Fibroblast of upper back skin (primary cell): ENCODE measurements at regions not wholly inside any gene's neighbourhood (a gene's known extent, or its start where the extent isn't known, plus 50 kb on each side); places are given as distances from the start of the nearest gene placed in this dataset.
A peak's percentile ranks its signal among the peaks of the same experiment; 100 is the strongest.
"Not testable (repeated sequence)": the region's sequence is repeated elsewhere in the genome, so short reads cannot be mapped to it uniquely, and the experiment has no call there.

ENCODE experiments used
- DNase-seq: peaks from one replicate; pipeline ENCODE4 v3.0.0-alpha.2; 2013

DNA sequence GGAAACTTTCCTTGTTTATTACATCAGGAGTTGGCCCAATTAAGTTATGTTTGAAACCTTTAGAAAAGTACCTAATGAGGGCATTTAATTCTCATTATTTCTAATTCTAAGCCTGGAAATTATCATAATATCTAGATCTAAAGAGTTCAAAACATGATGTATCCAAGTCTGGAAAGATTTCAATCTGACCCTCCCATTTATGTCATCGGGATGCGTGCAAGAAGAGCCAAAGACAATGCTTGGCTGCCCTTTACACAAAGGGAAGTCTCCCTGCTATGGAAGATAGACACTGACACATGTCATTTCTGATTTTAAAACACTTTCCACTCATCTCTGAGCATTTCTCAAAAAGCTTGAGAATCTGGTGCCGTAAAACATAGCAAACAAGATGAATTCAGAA is 222.4 kb downstream of the ANTXR2 start:
- no peak for DNase-seq

DNA sequence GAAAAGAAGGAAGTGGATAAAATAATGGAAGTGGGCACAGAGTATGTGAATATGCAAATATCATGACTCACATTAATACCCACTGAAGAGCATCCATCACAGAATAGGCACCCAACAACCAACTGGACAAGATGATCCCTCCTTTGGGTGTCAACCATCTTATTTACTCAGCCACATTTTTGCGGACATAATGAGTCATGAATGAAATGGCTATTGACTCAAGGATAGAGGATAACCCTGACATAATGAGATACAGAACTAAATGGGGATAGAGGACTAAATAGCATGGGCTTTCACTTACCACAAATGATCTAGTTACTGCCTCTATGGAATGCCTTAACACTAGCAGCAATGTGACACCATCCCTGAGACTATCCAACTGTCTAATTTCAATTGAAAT is 224.7 kb downstream of the ANTXR2 start:
- no peak for DNase-seq

DNA sequence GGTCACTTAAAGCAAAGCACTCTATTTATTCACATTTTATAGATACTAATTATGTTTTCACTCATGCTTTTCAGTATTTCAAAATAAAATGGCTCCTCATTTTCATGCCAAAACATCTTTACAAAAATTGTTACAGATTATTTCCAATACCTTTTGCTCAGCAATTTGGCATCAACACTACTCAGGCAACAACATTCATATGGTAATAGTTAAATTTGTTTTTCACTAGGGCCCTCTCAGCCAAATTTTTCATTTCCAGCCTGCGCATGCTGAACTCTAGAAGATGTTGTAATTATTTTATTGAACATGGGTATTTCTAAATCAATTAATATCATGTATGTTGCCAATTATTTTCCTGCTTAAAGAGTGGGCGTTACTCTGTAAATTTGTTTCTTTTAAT is 225.6 kb downstream of the ANTXR2 start:
- DNase-seq = no peak

DNA sequence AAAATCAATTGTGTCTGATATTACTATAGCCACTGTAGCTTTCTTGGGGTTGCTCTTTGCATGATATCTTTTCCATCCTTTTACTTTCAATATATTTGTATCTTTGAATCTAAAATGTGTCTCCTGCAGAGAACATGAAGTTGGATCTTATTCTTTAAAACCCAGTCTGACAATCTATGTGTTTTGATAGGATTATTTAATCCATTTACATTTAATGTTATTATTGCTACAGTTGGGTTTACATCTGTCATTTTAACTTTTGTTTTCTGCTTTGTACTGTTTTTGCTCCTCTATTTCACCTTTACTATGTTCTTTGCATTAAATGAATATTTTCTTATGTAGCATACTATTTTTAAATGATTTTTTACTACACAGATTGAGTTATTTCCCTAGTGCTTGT is 230.9 kb downstream of the ANTXR2 start:
- no peak for DNase-seq

DNA sequence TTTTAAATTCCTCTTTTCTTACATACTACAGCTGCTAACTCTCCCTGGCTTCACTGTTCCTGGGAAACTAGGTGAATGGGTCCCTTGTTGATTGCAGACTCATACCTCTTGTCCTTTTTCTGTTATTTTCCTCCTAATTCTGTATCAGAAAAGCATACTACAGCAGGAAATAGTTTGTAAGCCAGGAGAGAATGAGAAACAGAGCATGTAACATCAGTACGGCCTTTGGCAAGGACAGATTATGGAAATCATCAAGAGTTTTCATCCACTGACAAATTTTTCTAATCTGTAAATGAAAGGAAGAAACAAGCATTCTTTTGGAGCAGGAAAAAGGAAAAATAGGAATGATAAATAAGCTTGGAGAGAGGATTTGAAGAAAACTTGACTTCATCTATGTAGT is 239.2 kb downstream of the ANTXR2 start:
- no peak for DNase-seq

DNA sequence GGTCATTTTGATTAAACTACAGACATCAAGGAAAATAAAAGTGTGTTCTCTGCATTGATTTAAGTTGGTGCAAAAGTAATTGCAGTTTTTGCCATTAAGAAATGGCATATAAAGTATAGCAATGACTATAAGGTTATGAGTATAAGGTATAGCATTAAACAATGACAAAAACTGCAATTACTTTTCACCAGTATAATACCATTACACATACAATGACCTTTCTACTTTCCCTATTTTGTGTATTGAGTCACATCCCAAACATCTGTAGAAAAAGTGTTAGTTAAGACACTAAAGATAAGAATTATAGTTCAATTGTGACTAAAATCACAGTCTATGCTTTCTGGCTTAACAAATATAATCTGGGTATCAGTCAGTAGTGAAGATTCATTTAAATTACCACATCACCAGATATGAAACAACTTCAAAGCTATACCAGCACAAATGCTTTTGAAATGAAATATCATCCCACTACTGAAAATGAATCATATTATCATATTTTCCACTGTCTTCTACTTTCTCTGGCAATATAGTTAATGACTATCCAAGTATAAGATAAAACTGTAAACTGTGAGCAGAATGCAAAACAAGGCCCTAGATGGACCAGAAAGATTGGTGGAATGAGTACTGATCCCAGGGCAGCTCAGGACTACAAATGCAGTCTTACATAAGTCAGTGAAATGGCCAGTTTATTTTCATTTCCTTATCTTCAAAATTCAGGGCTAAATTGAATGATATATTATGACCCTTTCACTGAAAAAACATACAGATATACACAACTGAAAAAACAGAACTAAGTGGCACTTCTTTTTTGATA is 241.1 kb downstream of the ANTXR2 start:
- DNase-seq = no peak

DNA sequence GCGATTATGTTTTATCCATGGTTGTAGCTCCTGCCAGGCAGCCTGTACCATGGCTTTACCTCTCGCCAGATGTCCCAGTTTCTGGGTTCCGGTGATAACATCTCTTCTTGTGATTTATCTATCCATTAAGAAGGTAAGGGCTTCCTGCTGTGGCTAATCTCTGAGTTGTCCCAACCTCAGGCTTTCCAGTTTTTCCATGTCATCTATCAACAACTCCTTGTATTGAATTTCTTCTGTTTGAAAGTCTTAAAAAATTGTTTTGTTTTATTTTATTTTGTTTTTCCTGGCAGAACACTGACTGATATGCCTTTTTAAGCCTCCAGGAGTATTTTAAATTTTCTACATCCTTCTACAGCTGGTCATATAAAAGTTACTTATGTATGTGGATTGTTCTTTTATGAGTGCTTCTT is 241.9 kb downstream of the ANTXR2 start:
- DNase-seq = no peak

DNA sequence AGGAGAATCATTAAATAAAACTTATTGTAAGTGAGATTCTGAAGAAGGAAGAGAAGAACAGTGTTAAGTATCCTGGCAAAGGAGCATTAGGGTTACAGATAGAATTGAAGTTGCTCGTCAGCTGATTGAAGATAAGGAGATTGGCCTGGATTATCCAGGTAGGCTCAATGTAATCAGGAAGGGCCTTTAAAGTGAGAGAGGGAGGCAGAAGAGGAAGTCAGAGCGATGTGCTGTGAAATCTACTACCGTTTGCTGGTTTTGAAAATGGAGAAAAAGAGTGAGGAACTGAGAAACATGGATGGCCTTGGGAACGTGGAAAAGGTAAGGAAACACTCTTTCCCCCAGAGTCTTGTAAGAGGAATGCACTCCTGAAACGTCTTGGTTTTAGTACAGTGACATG is 245.7 kb downstream of the ANTXR2 start:
- no peak for DNase-seq

DNA sequence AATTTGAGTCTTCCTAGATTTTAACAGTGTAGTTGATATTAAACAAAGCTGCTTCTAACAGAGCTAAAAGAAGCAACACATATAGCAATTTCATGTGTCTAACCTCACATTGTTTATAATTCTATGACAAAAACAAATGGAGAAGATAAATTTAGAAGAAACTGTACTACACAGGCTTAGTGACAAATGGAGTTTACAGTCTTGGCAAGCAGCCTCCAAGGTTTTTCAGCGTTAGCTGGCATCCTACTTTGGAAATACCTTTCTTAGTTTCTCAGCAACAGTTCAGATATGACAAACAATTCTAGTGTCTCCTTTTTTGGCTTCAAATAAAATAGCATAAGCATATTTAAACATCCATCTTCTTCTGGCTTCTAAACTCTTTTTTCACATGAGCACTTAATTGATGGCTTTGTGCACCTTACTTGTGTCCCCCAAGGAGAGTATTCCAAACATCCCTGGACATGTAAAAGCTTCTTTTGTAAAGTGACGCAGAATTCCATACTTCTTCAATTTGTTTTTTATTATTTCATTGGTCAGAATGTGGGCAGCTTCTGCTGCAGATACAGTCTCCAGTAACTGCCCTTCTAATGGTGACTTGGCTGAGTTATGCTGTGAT is 249.8 kb downstream of the ANTXR2 start:
- DNase-seq = peak; percentile 47

DNA sequence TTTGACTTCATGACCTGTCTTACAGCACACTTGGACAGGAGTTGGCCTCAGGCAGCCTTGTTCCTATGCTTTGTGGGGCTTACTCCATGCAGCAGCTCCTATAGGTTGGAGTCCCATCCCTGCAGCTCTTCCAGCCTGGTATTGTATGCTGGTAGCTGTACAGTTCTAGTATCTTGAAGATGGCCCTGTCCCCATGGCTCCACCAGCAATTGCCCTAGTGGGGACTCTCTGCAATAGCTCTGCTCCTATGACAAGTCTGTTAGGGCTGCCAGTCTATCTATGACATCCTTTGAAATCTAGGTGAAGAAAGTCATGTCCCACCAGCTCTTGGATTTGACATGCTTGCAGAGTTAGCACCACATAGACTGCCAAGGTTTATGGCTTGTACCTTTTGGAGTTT is 252.6 kb downstream of the ANTXR2 start:
- DNase-seq = no peak

DNA sequence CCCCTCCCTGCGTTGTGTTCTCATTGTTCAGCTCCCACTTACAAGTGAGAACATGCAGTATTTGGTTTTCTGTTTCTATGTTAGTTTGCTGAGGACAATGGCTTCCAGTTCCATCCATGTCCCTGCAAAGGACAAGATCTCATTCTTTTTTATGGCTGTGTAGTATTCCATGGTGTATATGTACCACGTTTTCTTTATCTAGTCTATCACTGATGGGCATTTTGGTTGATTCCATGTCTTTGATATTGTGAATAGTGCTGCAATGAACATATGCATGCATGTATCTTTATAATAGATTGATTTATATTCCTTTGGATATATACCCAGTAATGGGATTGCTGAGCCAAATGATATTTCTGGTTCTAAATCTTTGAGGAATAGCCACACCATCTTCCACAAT is 265.1 kb downstream of the ANTXR2 start:
- DNase-seq = not testable (repeated sequence)

DNA sequence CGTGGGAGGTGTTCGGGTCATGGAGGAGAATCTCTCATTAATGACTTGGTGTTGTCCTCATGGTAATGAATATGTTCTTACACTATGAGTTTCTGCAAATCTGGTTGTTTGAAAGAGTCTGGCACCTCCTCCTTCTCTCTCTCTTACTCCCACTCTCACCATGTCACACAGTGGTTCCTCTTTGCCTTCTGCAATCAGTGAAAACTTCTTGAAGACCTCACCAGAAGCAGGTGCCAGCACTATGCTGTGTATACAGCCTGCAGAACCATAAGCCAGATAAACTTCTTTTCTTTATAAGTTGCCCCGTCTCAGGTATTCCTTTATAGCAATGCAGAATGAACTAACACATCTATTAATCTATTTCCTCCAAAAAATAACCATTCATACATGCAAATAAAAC is 275.0 kb downstream of the ANTXR2 start:
- no peak for DNase-seq

DNA sequence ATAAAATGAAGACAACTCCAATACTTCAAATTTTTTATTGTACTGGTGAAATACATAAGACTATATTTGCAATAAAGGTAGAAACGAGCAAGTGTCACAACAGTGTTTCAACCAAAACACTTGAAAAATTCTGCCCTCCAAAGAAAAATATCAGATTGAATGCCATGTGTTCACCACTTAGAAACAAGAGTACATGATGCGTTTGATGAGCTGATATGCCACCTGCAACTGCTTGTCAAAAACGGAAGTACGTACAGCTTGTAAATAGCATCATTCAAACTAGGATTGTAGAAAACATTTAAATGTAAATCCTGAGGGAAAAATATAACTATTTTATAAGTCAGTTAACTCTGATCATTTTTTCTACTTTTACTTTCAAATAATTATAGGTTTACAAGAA is 276.1 kb downstream of the ANTXR2 start:
- DNase-seq = no peak

DNA sequence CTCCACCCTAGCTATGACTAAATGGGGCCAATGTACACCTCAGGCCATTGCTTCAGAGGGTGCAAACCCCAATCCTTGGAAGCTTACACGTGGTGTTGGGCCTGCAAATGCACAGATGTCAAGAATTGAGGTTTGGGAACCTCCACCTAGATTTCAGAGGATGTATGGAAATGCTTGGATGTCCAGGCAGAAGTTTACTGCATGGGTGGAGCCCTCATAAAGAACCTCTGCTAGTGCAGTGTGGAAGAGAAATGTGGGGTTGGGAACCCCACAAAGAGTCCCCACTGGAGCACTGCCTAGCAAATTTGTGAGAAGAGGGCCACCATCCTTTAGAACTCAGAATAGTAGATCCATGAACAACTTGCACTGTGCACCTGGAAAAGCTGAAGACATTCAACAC is 284.1 kb downstream of the ANTXR2 start:
- no peak for DNase-seq

DNA sequence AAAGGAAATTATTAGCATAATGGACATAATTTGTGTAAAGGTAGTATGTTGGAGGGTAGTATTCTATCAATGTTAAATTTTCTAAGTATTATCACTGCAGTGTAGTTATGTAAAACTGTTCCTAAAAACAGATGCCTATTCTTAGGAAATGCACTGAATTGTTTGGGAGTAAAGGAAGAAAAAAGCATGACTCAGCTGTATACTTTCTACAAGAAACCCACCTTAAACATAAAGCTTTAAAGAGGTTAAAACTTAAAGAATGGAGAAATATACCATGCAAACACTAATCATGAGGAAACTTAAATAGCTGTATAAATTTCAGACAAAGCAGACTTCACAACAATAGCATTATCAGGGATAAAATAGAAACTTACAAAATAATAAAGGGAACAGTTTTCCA is 292.9 kb downstream of the ANTXR2 start:
- DNase-seq = no peak

DNA sequence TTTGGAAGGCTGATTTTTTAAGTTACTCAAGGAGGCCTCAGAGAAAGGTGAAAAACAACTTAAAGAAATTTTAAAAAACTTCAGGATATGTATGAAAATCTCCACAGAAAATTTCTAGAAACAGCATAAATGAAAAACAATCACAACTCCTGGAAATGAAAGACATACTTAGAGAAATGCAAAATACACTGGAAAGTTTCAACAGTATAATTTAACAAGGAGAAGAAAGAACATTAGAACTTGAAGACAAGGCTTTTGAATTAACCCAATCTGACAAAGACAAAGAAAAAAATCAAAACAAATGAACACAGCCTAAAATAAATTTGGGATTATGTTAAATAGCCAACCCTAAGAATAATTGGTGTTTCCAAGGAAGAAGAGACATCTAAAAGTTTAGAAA is 300.5 kb downstream of the ANTXR2 start:
- no peak for DNase-seq

DNA sequence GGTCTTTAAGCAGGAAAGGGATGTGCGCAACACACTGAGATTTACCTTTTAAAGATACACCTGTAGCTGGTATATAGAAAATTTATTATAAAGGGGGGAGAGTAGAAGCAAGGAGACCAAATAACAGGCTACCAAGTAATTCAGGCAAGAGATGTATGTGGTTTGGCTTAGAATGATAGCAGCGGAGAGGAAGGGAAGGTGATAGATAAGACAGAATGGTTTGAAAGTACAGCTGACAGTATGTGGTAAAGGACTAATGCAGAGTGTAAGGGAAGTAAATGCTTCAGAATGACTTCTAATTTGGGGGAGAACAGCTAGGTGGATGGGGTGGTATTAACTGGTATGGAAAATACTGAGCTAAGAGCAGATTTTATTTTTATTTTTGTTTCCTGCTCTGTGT is 308.9 kb downstream of the ANTXR2 start:
- no peak for DNase-seq

DNA sequence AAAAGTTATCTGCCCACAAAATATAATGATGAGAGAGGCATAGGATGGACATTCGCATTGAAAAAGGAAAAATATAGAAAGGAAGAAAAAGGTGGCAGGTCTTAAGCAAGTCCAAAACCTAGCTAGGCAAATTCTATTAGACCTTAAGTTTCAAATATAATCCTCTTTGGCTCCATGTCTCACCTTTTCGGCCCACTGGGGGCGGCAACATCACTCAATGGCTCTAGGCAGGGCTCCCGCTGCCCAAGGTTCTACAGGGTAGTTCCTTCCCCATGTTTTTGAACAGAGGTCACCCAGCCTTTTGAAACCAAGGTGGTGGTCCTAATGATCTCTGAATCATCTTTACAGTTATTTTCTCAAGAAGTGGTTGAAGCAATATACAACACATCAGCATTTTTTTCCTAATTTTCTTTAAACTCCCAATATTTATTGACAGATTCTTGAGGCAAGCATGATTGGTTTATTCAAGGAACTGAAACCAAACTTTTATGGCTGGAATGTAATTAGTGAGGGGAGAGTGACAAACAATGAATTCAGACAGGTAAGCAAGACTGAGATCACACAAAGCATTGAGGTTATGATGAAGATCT is 309.4 kb downstream of the ANTXR2 start:
- no peak for DNase-seq

DNA sequence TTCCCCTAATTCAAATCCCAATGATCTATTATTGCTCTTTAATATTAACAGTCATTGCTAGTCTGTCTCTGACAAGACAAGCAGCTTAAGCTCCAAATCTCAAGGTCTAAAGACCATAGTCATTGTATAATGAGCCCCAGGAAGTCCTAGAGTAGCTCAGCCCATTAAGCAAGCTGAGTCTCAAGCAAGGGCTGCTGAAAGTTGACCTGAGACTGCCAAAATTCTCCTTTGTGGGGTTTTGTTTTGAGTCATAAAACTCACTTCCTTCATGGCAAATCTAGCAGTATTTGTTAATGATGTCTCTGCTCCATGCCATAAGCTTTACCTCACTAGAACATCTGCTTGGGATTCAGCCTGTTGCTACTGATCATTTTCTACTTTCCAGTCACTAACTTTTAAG is 313.2 kb downstream of the ANTXR2 start:
- peak; percentile 10 for DNase-seq

DNA sequence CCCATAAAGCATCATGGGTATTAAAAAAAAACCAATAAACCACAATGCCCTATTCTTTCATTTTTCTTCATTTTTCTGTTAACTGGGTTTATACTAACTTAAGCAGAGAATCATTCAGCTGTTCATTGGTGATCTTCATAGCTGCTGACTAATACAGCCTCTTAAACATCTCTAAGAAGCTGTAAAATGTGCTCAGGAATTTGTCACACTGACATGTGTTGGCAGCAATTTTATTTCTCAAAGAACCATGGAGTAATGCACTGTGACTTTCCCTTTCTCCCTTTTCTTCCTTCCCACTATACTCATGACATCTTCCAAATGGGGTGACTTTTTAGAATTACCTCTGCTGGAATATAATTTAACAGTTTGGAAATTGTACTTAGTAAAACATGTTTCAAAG is 315.4 kb downstream of the ANTXR2 start:
- DNase-seq = peak; percentile 16

DNA sequence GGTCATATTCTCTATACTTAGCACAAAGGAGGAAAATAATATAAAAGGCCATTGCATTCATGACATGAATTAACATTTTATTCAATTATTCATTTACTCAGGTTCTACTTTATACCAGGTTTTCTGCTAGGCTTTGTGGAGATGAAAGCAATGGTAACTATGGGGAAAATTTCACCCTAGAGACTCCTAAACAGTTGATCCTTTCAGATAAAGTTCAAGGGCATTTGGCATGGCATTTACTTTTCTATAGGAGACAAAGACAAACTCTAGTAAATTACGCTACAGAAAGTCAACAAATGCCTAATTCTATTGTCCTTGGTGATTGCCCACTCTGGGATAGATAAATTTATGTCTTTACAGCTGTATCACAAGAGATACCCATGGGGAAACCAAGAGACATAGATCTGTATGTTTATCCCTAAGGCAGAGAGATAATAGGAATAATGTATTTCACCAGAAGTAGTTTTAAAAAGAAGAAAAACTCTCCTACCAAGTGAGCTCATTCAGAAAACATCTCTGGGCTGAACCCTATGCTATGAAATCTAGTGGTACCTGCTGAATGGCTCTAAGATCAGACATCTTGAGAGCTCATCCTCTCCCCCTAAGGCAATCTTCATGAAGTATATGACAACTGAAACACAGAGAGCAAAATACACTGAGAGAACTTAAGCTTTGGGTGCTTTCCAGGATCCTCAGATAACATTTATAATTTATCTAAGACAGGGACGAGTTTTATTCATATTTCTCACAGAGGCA is 316.7 kb downstream of the ANTXR2 start:
- no peak for DNase-seq

DNA sequence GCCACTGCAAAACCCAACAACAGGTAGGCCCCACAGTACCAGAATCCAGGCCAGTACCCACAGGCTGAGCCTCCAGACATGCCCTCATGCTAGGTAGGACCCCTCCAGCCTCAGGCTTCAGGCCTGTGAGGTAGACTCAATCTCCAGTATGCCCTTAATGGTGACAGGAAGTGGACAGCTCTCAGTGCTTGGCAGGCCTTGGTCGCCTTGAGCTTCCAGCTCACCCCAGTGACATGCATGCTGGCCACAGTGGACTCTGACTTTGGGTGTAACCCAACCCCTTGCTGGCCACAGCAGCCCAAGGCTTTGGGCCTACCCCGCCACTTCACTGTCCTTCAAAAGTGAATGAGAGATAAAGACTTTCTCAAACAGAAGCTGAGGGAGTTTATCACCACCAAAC is 324.2 kb downstream of the ANTXR2 start:
- no peak for DNase-seq

DNA sequence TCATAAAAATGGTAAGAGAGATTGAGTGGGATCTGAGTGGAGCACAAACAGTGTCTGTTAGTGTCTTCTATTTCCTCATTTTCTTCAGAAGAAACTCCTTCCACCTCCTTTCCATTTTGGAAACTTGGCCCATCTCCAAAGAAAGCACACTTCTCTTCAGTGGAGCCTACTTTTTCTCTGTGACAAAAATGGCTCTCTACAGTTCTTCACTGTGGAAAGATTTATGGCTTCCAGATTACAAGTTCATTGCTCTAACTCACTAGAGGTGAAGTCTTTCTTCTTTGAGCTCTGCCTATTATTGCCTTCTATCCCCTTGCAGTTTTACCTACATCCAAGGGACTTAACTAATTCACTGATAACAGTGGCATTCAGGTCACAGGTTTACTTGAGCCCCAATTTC is 325.8 kb downstream of the ANTXR2 start:
- DNase-seq = no peak

DNA sequence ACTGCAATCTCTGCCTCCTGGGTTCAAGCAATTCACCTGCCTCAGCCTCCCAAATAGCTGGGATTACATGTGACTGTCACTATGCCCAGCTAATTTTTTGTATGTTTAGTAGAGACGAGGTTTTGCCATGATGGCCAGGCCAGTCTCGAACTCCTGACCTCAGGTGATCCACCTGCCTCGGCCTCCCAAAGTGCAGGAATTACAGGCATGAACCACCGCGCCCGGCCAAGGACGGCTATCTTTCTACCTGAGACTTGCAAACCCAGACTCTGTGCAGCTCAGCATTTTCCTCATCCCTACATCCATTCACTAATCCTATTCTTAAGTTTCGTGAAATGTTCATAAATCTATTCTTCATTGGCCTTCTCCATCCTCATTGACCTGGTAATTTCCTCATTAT is 330.0 kb downstream of the ANTXR2 start:
- no peak for DNase-seq
